ENCODE measurements at regions not wholly inside any gene's neighbourhood (a gene's known extent, or its start where the extent isn't known, plus 50 kb on each side); places are given as distances from the start of the nearest gene placed in this dataset.

- intact Hi-C loops (cut with DNase I), result no loop called here
- DNase-seq (no peak), ATAC-seq (ENCODE audit: poor library complexity) (no peak)
Measured at GRCh38 chr16:74186561-74186971, 110.0 kb upstream of the PSMD7 start.

DNA sequence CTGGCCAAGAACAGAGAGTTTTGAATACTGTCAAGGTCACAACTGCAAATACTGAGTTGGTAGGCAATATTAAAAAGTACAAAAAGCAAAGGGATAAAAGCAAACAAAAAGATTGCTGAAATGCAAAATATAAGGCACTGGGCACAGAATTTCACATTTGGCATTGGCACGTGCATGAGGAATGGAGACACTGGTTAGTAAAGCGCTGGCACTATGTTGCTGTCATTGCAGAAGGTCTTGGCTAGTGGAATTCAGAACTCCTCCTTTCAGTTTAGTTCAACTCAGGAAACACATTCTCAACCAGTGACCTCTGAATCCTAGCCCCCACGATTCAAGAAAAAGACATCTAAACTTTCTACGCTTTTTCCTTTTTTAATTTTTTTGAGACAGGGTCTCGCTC is 111.8 kb upstream of the PSMD7 start:
- intact Hi-C loops (cut with DNase I), result no loop called here
- no peak for ATAC-seq (ENCODE audit: poor library complexity)
- no peak for DNase-seq

- intact Hi-C loops (cut with DNase I), result no loop called here
- no peak for DNase-seq
Measured at GRCh38 chr16:74183601-74184360, 112.8 kb upstream of the PSMD7 start.

DNA sequence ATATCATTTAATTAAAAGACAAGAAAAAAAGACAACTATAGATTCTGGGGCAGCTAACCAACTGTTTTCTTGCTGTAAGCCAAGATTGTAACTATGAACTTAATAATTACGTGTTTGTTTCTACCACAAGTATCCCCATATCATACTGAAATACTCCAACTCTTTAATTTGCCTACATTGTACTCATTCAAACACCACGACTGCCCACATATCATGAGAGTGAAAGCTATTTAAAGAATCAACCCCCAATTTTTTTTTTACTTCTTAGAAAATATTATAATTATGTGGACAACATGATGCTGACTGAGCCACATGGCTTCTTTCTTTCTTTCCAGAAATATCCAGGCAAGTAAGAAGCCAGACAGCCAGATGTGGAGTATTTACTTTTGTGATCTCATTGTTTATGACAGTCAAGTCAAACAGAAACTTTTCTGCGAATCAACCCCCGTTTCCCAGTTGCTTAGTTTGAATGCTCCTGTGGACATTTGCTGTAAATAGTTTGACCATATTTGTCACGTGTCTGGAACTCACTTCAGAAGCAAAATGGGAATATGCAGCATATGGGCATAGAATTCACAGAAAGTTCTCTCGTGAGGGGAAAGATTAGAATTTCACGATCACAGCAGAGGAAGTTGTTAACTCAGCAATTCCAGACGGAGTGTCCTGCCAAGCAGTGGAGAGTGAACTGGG is 126.8 kb upstream of the PSMD7 start:
- intact Hi-C loops (cut with DNase I), result no loop called here
- peak; percentile 62 for ATAC-seq (ENCODE audit: poor library complexity)
- no peak for DNase-seq

More at GRCh38 chr16:74183601-74184360, 112.8 kb upstream of the PSMD7 start:
- no peak for ATAC-seq (ENCODE audit: poor library complexity)

GRCh38 chr16:74169066-74169465 is 127.5 kb upstream of the PSMD7 start:
- no peak for ATAC-seq (ENCODE audit: poor library complexity)
- intact Hi-C loops (cut with DNase I), result no loop called here
- no peak for DNase-seq

DNA sequence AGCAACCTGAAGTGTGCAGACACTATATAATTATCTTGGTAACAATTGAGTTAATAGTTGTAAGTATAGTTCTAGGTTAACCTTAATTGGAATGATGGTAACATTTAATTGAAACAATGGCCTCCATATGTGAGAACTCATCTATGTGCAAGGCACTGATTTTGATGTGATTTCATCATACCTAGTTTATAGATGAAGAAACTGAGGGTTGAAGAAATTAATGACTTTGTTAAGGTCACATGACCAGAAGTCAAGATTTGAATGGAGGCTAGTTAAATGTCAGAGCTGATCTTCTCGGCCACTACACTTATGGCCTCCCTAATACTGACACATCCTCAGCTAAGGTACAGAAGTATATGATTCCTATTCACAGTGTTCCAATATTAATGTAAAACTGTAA is 128.2 kb upstream of the PSMD7 start:
- DNase-seq (no peak), ATAC-seq (ENCODE audit: poor library complexity) (no peak)
- intact Hi-C loops (cut with DNase I), result no loop called here

- DNase-seq (no peak), ATAC-seq (ENCODE audit: poor library complexity) (no peak)
- intact Hi-C loops (cut with DNase I), result no loop called here
Measured at GRCh38 chr16:74166456-74166855, 130.2 kb upstream of the PSMD7 start.

DNA sequence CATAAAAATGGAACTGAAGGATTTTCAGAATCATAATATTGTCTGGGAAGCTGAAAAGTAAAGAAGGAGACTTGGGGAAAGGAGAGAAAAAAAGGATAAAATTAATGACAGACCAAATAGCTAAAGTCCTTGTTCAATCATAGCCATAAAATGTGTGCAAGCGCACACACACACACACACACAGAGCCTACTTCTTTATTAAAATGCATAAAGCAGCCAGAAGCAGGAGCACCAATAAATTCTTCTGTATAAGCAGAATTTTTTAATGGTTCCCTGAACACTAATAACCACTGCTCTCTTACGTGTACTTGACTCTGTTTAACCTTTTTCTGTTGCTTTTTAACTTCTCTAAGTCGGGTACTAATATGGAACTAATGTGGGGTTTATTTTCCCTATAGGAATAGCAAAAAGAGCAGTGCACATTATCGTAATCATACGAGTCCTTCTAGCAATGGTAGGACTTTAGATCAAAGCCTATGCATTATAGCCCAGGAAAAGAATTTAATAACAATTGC is 131.0 kb upstream of the PSMD7 start:
- intact Hi-C loops (cut with DNase I), result no loop called here

GRCh38 chr16:74160759-74161158 is 135.9 kb upstream of the PSMD7 start:
- intact Hi-C loops (cut with DNase I), result no loop called here
- ATAC-seq (ENCODE audit: poor library complexity) (no peak), DNase-seq (no peak)

More for the DNA sequence above, 131.0 kb upstream of the PSMD7 start:
- no peak for ATAC-seq (ENCODE audit: poor library complexity)
- no peak for DNase-seq

DNA sequence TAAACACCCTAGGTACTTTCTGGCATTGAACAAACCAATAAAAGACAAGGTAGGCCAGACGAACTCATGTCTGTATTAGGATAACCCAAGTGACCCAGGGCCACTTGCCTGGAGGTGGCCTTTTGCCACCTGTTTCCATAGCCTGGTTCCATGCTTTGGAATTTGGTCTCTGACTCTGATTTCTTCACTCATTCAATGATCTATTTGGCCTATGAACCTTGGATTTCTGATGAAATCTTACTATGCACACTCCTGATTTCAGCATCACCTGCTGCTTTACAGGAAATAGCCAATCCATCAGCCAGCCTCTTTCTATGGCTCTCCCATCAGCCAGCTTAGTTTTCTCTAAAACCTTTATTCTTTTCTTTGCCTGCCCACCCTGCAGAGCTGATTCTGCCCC is 142.8 kb upstream of the PSMD7 start:
- ATAC-seq (ENCODE audit: poor library complexity), result no peak
- intact Hi-C loops (cut with DNase I), result no loop called here
- no peak for DNase-seq

DNA sequence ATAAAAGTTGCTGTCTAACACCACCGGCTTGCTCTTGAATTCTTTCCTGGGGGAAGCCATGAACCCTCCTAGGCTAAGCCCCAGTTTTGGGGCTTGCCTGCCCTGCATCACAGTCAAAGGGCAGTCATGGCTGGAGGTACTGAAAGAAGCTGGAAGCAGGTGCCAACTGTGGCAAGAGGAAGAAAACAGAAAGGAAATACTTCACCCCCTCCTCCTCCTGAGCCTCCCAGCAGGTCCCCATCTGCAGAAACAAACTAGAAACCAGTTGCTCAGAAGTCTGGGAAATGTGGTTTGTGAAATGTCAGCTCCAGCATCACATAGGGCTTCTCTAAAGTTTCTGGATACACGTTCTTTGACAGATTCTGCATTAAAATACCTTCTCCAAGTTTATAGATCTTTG is 150.0 kb upstream of the PSMD7 start:
- DNase-seq (no peak), ATAC-seq (ENCODE audit: poor library complexity) (no peak)
- intact Hi-C loops (cut with DNase I), result no loop called here

DNA sequence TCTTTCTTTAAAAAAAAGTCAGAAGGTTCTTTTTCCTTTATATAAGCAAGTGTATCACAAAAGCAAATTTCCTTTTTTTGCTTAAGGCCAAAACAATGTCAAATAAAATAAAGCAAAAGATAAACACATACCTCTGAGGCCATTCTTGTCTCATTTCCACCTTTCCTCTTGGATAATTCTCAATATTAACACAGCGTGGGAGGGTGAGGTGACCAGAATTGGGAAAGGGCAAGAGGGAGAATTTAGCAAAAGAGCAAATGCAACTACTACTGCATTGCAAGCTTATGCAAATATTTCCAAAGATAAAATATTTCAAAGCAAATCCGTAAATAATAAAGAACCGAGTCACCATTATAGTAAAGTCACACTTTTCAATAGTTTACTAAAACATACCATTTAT is 153.4 kb upstream of the PSMD7 start:
- no peak for DNase-seq
- ATAC-seq (ENCODE audit: poor library complexity), result no peak
- intact Hi-C loops (cut with DNase I), result no loop called here

- intact Hi-C loops (cut with DNase I), result no loop called here
- no peak for ATAC-seq (ENCODE audit: poor library complexity)
- DNase-seq, result no peak
Measured at GRCh38 chr16:74141015-74141414, 155.6 kb upstream of the PSMD7 start.

- DNase-seq (no peak), ATAC-seq (ENCODE audit: poor library complexity) (no peak)
- intact Hi-C loops (cut with DNase I), result no loop called here
Measured at GRCh38 chr16:74140557-74140956, 156.1 kb upstream of the PSMD7 start.

GRCh38 chr16:74123826-74124225 is 172.8 kb upstream of the PSMD7 start:
- ATAC-seq (ENCODE audit: poor library complexity) (no peak), DNase-seq (no peak)
- intact Hi-C loops (cut with DNase I), result no loop called here

DNA sequence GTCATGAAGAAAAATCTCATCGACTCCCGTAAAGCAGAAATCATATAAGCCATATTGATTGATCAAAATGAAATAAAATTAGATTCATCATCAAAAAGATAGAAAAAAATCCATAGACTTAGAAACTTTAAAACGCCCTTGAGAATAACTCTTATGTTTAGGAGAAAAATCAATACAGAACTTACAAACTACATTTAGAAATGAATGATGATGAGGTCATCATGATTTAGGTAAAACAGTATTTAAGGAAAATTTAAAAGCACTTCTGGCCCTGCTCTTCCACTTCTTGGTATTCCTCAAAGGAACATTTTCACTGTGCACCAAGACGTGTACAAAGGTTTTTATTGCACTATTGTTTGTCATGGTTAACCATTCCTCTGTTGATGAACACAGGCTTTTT is 173.4 kb upstream of the PSMD7 start:
- ATAC-seq (ENCODE audit: poor library complexity) (no peak), DNase-seq (no peak)
- intact Hi-C loops (cut with DNase I), result no loop called here

DNA sequence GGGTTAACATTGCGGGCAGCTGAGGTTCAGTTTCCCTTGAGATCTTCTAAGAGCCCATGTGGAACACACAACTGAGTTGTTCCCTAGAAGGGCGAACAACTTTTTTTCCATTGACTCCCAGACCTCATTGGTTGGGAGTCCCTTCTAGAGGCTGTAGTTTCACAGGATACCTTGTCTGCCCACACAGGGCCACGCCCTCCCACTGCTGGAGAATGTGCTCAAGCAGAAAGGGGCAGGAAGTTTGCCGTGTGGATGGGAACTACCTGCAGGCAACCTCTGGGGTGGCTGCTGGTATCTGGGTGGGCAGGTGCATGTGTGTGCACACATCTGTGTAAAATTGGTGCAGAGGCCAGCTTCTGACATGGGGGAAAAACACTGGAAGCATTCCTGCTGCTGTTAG is 178.8 kb upstream of the PSMD7 start:
- intact Hi-C loops (cut with DNase I), result no loop called here
- DNase-seq (no peak), ATAC-seq (ENCODE audit: poor library complexity) (no peak)

GRCh38 chr16:74113545-74113944 is 183.1 kb upstream of the PSMD7 start:
- ATAC-seq (ENCODE audit: poor library complexity), result no peak
- intact Hi-C loops (cut with DNase I), result no loop called here
- no peak for DNase-seq

- no peak for DNase-seq
- no peak for ATAC-seq (ENCODE audit: poor library complexity)
- intact Hi-C loops (cut with DNase I), result no loop called here
Measured at GRCh38 chr16:74111456-74111982, 185.1 kb upstream of the PSMD7 start.

All from Right ventricle myocardium superior (tissue), 1 donor.